ENCODE measurements at regions not wholly inside any gene's neighbourhood (a gene's known extent, or its start where the extent isn't known, plus 50 kb on each side); places are given as distances from the start of the nearest gene placed in this dataset.
"Not testable (repeated sequence)": the region's sequence is repeated elsewhere in the genome, so short reads cannot be mapped to it uniquely, and the experiment has no call there.

GRCh38 chr21:23881783-23882182 is 1725.5 kb downstream of the MRPL39 start:
- no peak for DNase-seq (ENCODE audit: low read depth)

- DNase-seq (ENCODE audit: low read depth), result no peak
These were observed 1730.2 kb downstream of the MRPL39 start for GRCh38 chr21:23876925-23877558.

- DNase-seq (ENCODE audit: low read depth), result no peak
These were observed 1733.0 kb downstream of the MRPL39 start for GRCh38 chr21:23874271-23874670.

- no peak for DNase-seq (ENCODE audit: low read depth)
These were observed 1745.3 kb downstream of the MRPL39 start for GRCh38 chr21:23861911-23862504.

- no peak for DNase-seq (ENCODE audit: low read depth)
These were observed 1748.4 kb downstream of the MRPL39 start for GRCh38 chr21:23858878-23859277.

GRCh38 chr21:23853796-23854379 is 1753.4 kb downstream of the MRPL39 start:
- DNase-seq (ENCODE audit: low read depth), result no peak

- DNase-seq (ENCODE audit: low read depth), result no peak
These were observed 1769.7 kb downstream of the MRPL39 start for GRCh38 chr21:23837564-23837963.

- DNase-seq (ENCODE audit: low read depth), result no peak
These were observed 1784.5 kb downstream of the MRPL39 start for GRCh38 chr21:23822760-23823159.

- DNase-seq (ENCODE audit: low read depth), result no peak
These were observed 1789.9 kb downstream of the MRPL39 start for GRCh38 chr21:23817337-23817736.

- no peak for DNase-seq (ENCODE audit: low read depth)
These were observed 1794.8 kb downstream of the MRPL39 start for GRCh38 chr21:23812485-23812884.

GRCh38 chr21:23811805-23812204 is 1795.5 kb downstream of the MRPL39 start:
- DNase-seq (ENCODE audit: low read depth), result no peak

- no peak for DNase-seq (ENCODE audit: low read depth)
These were observed 1797.7 kb downstream of the MRPL39 start for GRCh38 chr21:23809573-23809972.

- DNase-seq (ENCODE audit: low read depth), result not testable (repeated sequence)
These were observed 1800.2 kb downstream of the MRPL39 start for GRCh38 chr21:23806966-23807548.

GRCh38 chr21:23804866-23805265 is 1802.4 kb downstream of the MRPL39 start:
- DNase-seq (ENCODE audit: low read depth), result no peak

GRCh38 chr21:23801292-23801691 is 1806.0 kb downstream of the MRPL39 start:
- DNase-seq (ENCODE audit: low read depth), result no peak

- no peak for DNase-seq (ENCODE audit: low read depth)
These were observed 1807.9 kb downstream of the MRPL39 start for GRCh38 chr21:23799376-23799775.

- DNase-seq (ENCODE audit: low read depth), result no peak
These were observed 1815.0 kb downstream of the MRPL39 start for GRCh38 chr21:23792300-23792699.

- DNase-seq (ENCODE audit: low read depth), result no peak
These were observed 1817.4 kb downstream of the MRPL39 start for GRCh38 chr21:23789864-23790263.

- DNase-seq (ENCODE audit: low read depth), result no peak
These were observed 1827.0 kb downstream of the MRPL39 start for GRCh38 chr21:23780326-23780725.

GRCh38 chr21:23743821-23744220 is 1863.5 kb downstream of the MRPL39 start:
- no peak for DNase-seq (ENCODE audit: low read depth)

GRCh38 chr21:23740463-23740862 is 1866.8 kb downstream of the MRPL39 start:
- no peak for DNase-seq (ENCODE audit: low read depth)

- DNase-seq (ENCODE audit: low read depth), result no peak
These were observed 1874.5 kb downstream of the MRPL39 start for GRCh38 chr21:23732776-23733175.

- DNase-seq (ENCODE audit: low read depth), result no peak
These were observed 1878.0 kb downstream of the MRPL39 start for GRCh38 chr21:23729331-23729730.

All from amniotic epithelial cell (primary cell).